GM12878 (cell line): ENCODE measurements at regions not wholly inside any gene's neighbourhood (a gene's known extent, or its start where the extent isn't known, plus 50 kb on each side); places are given as distances from the start of the nearest gene placed in this dataset.
A peak's percentile ranks its signal among the peaks of the same experiment; 100 is the strongest.

Experiments
- ATAC-seq: fragments of 200-7000 bp; cut with Tn5 transposase; 3 replicates; pipeline ENCODE4 v1.9.1; 2020; ENCODE audit warnings: mild to moderate bottlenecking, moderate library complexity
- BruUV-seq: library from RNA; stranded (reverse); fragments of 400-500 nt; replicated peaks from 2 replicates; lab custom pipeline; 2021; lab: Mats Ljungman, UMichigan
- CTCF ChIA-PET: fragments of 300-600 bp; sonication (Branson Sonifier 250); formaldehyde crosslinking; extraction: SDS; loops from one replicate; lab custom pipeline; 2021; ENCODE audit warnings: inconsistent platforms; lab: Yijun Ruan, JAX
- POLR2A ChIA-PET: fragments of 350-600 bp; formaldehyde crosslinking; extraction: SDS; loops from one replicate; lab custom pipeline; 2021; ENCODE audit warnings: inconsistent platforms; lab: Charles Lee
- RAD21 ChIA-PET: fragments of 300-600 bp; sonication (Branson Sonifier 250); formaldehyde crosslinking; loops from one replicate; lab custom pipeline; 2023; ENCODE audit warnings: antibody characterized with exemption; ENCODE audit not compliant: unreplicated experiment; lab: Charles Lee
- SMC1A ChIA-PET: fragments of 300-600 bp; sonication (Branson Sonifier 250); formaldehyde crosslinking; loops from one replicate; lab custom pipeline; 2023; ENCODE audit not compliant: unreplicated experiment, uncharacterized antibody; lab: Charles Lee
- DNase-seq: peaks from one replicate; pipeline ENCODE4 v3.0.0-alpha.2; 2011; ENCODE audit warnings: low read depth, low spot score
- FAIRE-seq: peaks from 3 replicates; lab custom pipeline; 2011; peaks lifted over from hg19 to GRCh38; lab: Jason Lieb, UNC
- H2AFZ ChIP-seq: 2 replicates; pipeline ENCODE4 v1.6.0; 2011; ENCODE audit warnings: low read depth, low read length, control low read depth; ENCODE audit not compliant: control insufficient read depth
- H3K27ac ChIP-seq: 2 replicates; pipeline ENCODE4 v1.5.1; 2011; ENCODE audit warnings: control low read depth; ENCODE audit not compliant: control insufficient read depth, insufficient read depth
- H3K27me3 ChIP-seq, 2 experiments: replicated peaks in 1 of 2; 2 replicates each; pipeline versions ENCODE4 v1.6.0 to v1.6.1; 2011; ENCODE audit warnings: low read length in 1 of 2; ENCODE audit not compliant: control insufficient read depth in 2 of 2, insufficient read depth in 2 of 2
- H3K36me3 ChIP-seq, 2 experiments: 2 replicates each; pipeline ENCODE4 v1.5.1; 2011; ENCODE audit warnings: low read length in 1 of 2; ENCODE audit not compliant: control insufficient read depth in 2 of 2, insufficient read depth in 2 of 2
- H3K4me1 ChIP-seq: 2 replicates; pipeline ENCODE4 v1.6.1; 2011; ENCODE audit warnings: mild to moderate bottlenecking, low read length, moderate library complexity, mixed read lengths; ENCODE audit not compliant: control insufficient read depth, insufficient read depth
- H3K4me2 ChIP-seq: 2 replicates; pipeline ENCODE4 v1.6.0; 2011; ENCODE audit warnings: control low read depth; ENCODE audit not compliant: control insufficient read depth, insufficient read depth
- H3K4me3 ChIP-seq: fragments of 200-600 bp; sonication (generic); 2 replicates; pipeline ENCODE4 v1.5.1; 2016
- H3K79me2 ChIP-seq: 2 replicates; pipeline ENCODE4 v1.6.0; 2011; ENCODE audit warnings: low read length; ENCODE audit not compliant: control insufficient read depth, insufficient read depth
- H3K9ac ChIP-seq: 2 replicates; pipeline ENCODE4 v1.8.0; 2011; ENCODE audit warnings: low read length, control low read depth, mixed read lengths; ENCODE audit not compliant: control insufficient read depth, insufficient read depth
- H3K9me3 ChIP-seq: replicated peaks from 3 replicates; pipeline ENCODE4 v1.5.1; 2011; ENCODE audit warnings: mild to moderate bottlenecking, low read length; ENCODE audit not compliant: control insufficient read depth, insufficient read depth
- H4K20me1 ChIP-seq: 2 replicates; pipeline ENCODE4 v1.6.0; 2011; ENCODE audit not compliant: control insufficient read depth, insufficient read depth
- IKZF1 ChIP-seq: fragments of 450-650 bp; conservative IDR thresholded peaks from 2 replicates; pipeline ENCODE4 v1.6.1; 2017; ENCODE audit warnings: antibody characterized with exemption, mild to moderate bottlenecking
- IRF4 ChIP-seq: IDR thresholded peaks from 2 replicates; pipeline ENCODE4 v1.6.1; 2011; ENCODE audit warnings: low read depth, low read length
- JUNB ChIP-seq: IDR thresholded peaks from 2 replicates; pipeline ENCODE4 v1.6.1; 2016; ENCODE audit warnings: antibody characterized with exemption, mild to moderate bottlenecking
- KAT2A ChIP-seq: conservative IDR thresholded peaks from 2 replicates; pipeline ENCODE4 v1.6.1; 2011; ENCODE audit warnings: low read depth, low read length; ENCODE audit not compliant: control insufficient read depth
- NR2F1 ChIP-seq: fragments of 450-650 bp; conservative IDR thresholded peaks from 2 replicates; pipeline ENCODE4 v1.6.1; 2017; ENCODE audit warnings: mild to moderate bottlenecking
- RAD21 ChIP-seq: IDR thresholded peaks from 2 replicates; pipeline ENCODE4 v1.6.1; 2011; ENCODE audit warnings: mild to moderate bottlenecking, low read depth, low read length, moderate library complexity; ENCODE audit not compliant: insufficient read depth
- SMC3 ChIP-seq: IDR thresholded peaks from 2 replicates; pipeline ENCODE4 v1.6.1; 2011; ENCODE audit warnings: low read length, improper control_type of control experiment, borderline replicate concordance
- WGBS: methylation state at CpG from one replicate; pipeline ENCODE4 v1.1.6; 2016; ENCODE audit warnings: low lambda C conversion rate; ENCODE audit not compliant: insufficient replicate concordance, insufficient coverage; ENCODE audit errors: missing lambda C conversion rate; 5-methylcytosine and 5-hydroxymethylcytosine counted together
- in situ Hi-C: fragments of 300-500 bp; cut with MboI; formaldehyde crosslinking; loops from 9 replicates; pipeline ENCODE4 v1.14.3; 2018; ENCODE audit warnings: mixed read lengths
- intact Hi-C: fragments of 100-400 bp; cut with micrococcal nuclease; formaldehyde crosslinking; loops from one replicate; pipeline ENCODE4 v1.14.2; 2022; ENCODE audit not compliant: unreplicated experiment
- TF ChIP-seq, protein P1 (sequence below): fragments of 450-650 bp; IDR thresholded peaks from 2 replicates; pipeline ENCODE4 v1.6.1; 2018; ENCODE audit warnings: mild to moderate bottlenecking, low read depth, moderate library complexity; ENCODE audit not compliant: partially characterized antibody
- TF ChIP-seq, protein P2 (sequence below), 3 experiments: IDR thresholded peaks in 2 of 3; conservative IDR thresholded peaks in 1 of 3; 2 replicates each; pipeline ENCODE4 v1.5.1; 2011; ENCODE audit warnings: low read depth in 3 of 3, low read length in 3 of 3, mild to moderate bottlenecking in 3 of 3, control low read depth in 2 of 3, moderate library complexity in 2 of 3, inconsistent platforms in 1 of 3, mixed read lengths in 1 of 3; ENCODE audit not compliant: control insufficient read depth in 2 of 3, insufficient read depth in 1 of 3; ENCODE audit errors: extremely low read depth in 1 of 3

DNA sequence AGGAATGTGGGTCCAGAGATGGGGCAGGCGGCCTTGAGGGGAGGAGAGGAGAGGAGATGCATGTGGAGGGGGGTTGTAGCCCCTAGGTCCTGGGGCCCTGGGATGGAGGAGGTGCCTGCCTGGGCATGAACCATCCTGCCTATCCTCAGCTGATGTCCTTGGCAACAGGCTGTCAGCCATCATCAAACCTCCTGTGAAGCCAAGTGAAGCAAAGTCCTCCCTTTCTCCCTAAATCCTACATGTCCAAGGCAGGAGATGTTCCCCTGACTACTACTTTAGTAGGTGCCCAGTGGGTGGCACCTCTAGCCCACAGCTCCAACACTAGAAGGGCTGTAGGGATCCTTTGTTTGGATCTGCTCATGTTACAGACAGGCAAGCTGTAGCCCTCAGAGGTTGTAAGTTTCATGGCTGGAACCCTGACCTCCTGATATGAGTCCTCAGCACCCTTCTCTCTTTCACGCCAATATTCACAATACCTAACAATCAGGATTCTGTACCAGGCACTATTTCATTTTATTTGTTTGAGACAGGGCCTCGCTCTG, 66.6 kb upstream of the SYPL1 start:
- Histone ChIP-seq H4K20me1 (no peaks in the 10 kb centered on the region), H3K9ac (no peak overlapping the region), H3K4me1 (peaks cover 12% of the 10 kb centered on the region), H2AFZ (no peak overlapping the region), H3K27me3 (no peaks in the 10 kb centered on the region), H3K4me2 (no peak overlapping the region), H3K9me3 (no peaks in the 10 kb centered on the region), H3K4me3 (no peak overlapping the region), H3K79me2 (no peaks in the 10 kb centered on the region), H3K36me3 (no peaks in the 10 kb centered on the region), H3K27ac (no peak overlapping the region)
- ChIA-PET CTCF (interaction anchor here (0.7 to 14.5 kb wide), 27 partner anchors 9 to 559 kb away, joined by 3 to 530 read pairs (median 4); partner anchors contain the start of gene NAMPT), POLR2A (interaction anchor here (0.6 to 2.8 kb wide), 4 partner anchors 172 to 287 kb away, joined by 3 to 15 read pairs (median 4); no protein-coding TSS in a partner anchor), SMC1A (interaction anchor here (0.6 to 17.7 kb wide), 27 partner anchors 10 to 480 kb away, joined by 3 to 390 read pairs (median 9); partner anchors contain the start of gene NAMPT), RAD21 (interaction anchor here (0.5 to 6.1 kb wide), 27 partner anchors 8 to 993 kb away, joined by 3 to 311 read pairs (median 8); partner anchors contain the start of gene NAMPT)
- no TSS peak for BruUV-seq
- intact Hi-C loops = loop anchor here (5.0 to 10.0 kb wide), 3 partner anchors 169 to 976 kb away; no protein-coding TSS in a partner anchor
- 97% methylated on average over 2 of the region's 3 CpGs for WGBS
- ATAC-seq (peak; percentile 50), FAIRE-seq (no peak), DNase-seq (no peak)
- TF ChIP-seq IKZF1 = 0 out of 2 replicates have a peak, but pooled peaks have one; percentile 16
- no peak for TF ChIP-seq KAT2A
- TF ChIP-seq RAD21 = peak; percentile 47
- TF ChIP-seq, protein P1, sequence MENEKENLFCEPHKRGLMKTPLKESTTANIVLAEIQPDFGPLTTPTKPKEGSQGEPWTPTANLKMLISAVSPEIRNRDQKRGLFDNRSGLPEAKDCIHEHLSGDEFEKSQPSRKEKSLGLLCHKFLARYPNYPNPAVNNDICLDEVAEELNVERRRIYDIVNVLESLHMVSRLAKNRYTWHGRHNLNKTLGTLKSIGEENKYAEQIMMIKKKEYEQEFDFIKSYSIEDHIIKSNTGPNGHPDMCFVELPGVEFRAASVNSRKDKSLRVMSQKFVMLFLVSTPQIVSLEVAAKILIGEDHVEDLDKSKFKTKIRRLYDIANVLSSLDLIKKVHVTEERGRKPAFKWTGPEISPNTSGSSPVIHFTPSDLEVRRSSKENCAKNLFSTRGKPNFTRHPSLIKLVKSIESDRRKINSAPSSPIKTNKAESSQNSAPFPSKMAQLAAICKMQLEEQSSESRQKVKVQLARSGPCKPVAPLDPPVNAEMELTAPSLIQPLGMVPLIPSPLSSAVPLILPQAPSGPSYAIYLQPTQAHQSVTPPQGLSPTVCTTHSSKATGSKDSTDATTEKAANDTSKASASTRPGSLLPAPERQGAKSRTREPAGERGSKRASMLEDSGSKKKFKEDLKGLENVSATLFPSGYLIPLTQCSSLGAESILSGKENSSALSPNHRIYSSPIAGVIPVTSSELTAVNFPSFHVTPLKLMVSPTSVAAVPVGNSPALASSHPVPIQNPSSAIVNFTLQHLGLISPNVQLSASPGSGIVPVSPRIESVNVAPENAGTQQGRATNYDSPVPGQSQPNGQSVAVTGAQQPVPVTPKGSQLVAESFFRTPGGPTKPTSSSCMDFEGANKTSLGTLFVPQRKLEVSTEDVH = no peak
- TF ChIP-seq JUNB = no peak
- peak; percentile 64 for TF ChIP-seq NR2F1
- peak; percentile 35; the same call in 1 of the 2 replicates for TF ChIP-seq SMC3
- TF ChIP-seq IRF4 = 0 out of 2 replicates have a peak, but pooled peaks have one; percentile 30
- TF ChIP-seq, protein P2, sequence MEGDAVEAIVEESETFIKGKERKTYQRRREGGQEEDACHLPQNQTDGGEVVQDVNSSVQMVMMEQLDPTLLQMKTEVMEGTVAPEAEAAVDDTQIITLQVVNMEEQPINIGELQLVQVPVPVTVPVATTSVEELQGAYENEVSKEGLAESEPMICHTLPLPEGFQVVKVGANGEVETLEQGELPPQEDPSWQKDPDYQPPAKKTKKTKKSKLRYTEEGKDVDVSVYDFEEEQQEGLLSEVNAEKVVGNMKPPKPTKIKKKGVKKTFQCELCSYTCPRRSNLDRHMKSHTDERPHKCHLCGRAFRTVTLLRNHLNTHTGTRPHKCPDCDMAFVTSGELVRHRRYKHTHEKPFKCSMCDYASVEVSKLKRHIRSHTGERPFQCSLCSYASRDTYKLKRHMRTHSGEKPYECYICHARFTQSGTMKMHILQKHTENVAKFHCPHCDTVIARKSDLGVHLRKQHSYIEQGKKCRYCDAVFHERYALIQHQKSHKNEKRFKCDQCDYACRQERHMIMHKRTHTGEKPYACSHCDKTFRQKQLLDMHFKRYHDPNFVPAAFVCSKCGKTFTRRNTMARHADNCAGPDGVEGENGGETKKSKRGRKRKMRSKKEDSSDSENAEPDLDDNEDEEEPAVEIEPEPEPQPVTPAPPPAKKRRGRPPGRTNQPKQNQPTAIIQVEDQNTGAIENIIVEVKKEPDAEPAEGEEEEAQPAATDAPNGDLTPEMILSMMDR (IDR thresholded peaks at IDR 0.05 in 2 of 3, conservative IDR thresholded peaks at IDR 0.05 in 1 of 3; ENCODE audit: control insufficient read depth in 2 of 3, extremely low read depth in 1 of 3, insufficient read depth in 1 of 3, low read depth in 3 of 3, low read length in 3 of 3) = peak in 2 of 3 experiments; percentile 31 to 49; a peak in 4 of 6 replicates
- in situ Hi-C loops = loop anchor here (5.0 kb wide), 3 partner anchors 284 to 554 kb away; no protein-coding TSS in a partner anchor
